HepG2 (cell line): ENCODE measurements at regions not wholly inside any gene's neighbourhood (a gene's known extent, or its start where the extent isn't known, plus 50 kb on each side); places are given as distances from the start of the nearest gene placed in this dataset.

Experiments
- EED ChIP-seq: sonication (generic); formaldehyde crosslinking; IDR thresholded peaks from 2 replicates; pipeline ENCODE4 v1.5.0; 2020; ENCODE audit warnings: mild to moderate bottlenecking, missing genetic modification reagents
- HMG20B ChIP-seq: conservative IDR thresholded peaks from 2 replicates; pipeline ENCODE4 v1.6.1; 2016; ENCODE audit warnings: missing genetic modification reagents, missing compliant biosample characterization
- ISX ChIP-seq: sonication (generic); formaldehyde crosslinking; conservative IDR thresholded peaks from 2 replicates; pipeline ENCODE4 v1.5.0; 2020; ENCODE audit warnings: missing genetic modification reagents
- NPAS2 ChIP-seq: sonication (generic); formaldehyde crosslinking; IDR thresholded peaks from 2 replicates; pipeline ENCODE4 v1.8.0; 2022; ENCODE audit warnings: mild to moderate bottlenecking, missing genetic modification reagents, borderline replicate concordance
- PPARG ChIP-seq: conservative IDR thresholded peaks from 2 replicates; pipeline ENCODE4 v1.6.1; 2016; ENCODE audit warnings: missing biosample characterization, missing genetic modification reagents
- PRMT3 ChIP-seq: sonication (generic); formaldehyde crosslinking; IDR thresholded peaks from 2 replicates; pipeline ENCODE4 v1.8.1; 2022; ENCODE audit warnings: low read depth, mild to moderate bottlenecking, moderate library complexity, missing genetic modification reagents, borderline replicate concordance
- SMC3 ChIP-seq: IDR thresholded peaks from 2 replicates; pipeline ENCODE4 v1.6.1; 2011; ENCODE audit warnings: low read length, improper control_type of control experiment
- SNRNP70 ChIP-seq: fragments of 200-400 bp; formaldehyde crosslinking; IDR thresholded peaks from 2 replicates; pipeline ENCODE4 v1.6.1; 2017; ENCODE audit warnings: mild to moderate bottlenecking, low read depth, low read length, moderate library complexity
- SOX13 ChIP-seq, 3 experiments: fragments of 450-650 bp in 1 of 3; sonication (generic) in 1 of 3; formaldehyde crosslinking in 1 of 3; IDR thresholded peaks in 2 of 3; conservative IDR thresholded peaks in 1 of 3; 2 replicates each; pipeline versions ENCODE4 v1.5.0 to v1.6.1; 2016 to 2020; ENCODE audit warnings: antibody characterized with exemption in 1 of 3, mild to moderate bottlenecking in 1 of 3, missing compliant biosample characterization in 1 of 3, missing genetic modification reagents in 1 of 3, moderate library complexity in 1 of 3
- TFDP1 ChIP-seq: IDR thresholded peaks from 2 replicates; pipeline ENCODE4 v1.6.1; 2016; ENCODE audit warnings: missing compliant biosample characterization, missing genetic modification reagents, borderline replicate concordance
- TOPORS ChIP-seq: sonication (generic); formaldehyde crosslinking; IDR thresholded peaks from 2 replicates; pipeline ENCODE4 v1.8.0; 2023; ENCODE audit warnings: mild to moderate bottlenecking, missing genetic modification reagents
- ZBTB7B ChIP-seq: sonication (generic); formaldehyde crosslinking; IDR thresholded peaks from 2 replicates; pipeline ENCODE4 v1.4.0; 2020; ENCODE audit warnings: missing genetic modification reagents
- ZMYM3 ChIP-seq: sonication (generic); formaldehyde crosslinking; IDR thresholded peaks from 2 replicates; pipeline ENCODE4 v1.5.1; 2020; ENCODE audit warnings: mild to moderate bottlenecking, missing genetic modification reagents
- ZNF230 ChIP-seq: sonication (generic); formaldehyde crosslinking; IDR thresholded peaks from 2 replicates; pipeline ENCODE4 v1.4.0; 2020; ENCODE audit warnings: mild to moderate bottlenecking, missing genetic modification reagents
- ZNF292 ChIP-seq: sonication (generic); formaldehyde crosslinking; IDR thresholded peaks from 2 replicates; pipeline ENCODE4 v1.8.1; 2022; ENCODE audit warnings: mild to moderate bottlenecking, low read depth, missing genetic modification reagents, borderline replicate concordance
- ZNF441 ChIP-seq: sonication (generic); formaldehyde crosslinking; IDR thresholded peaks from 2 replicates; pipeline ENCODE4 v1.7.0; 2021; ENCODE audit warnings: missing genetic modification reagents, borderline replicate concordance
- ZNF569 ChIP-seq: sonication (generic); formaldehyde crosslinking; IDR thresholded peaks from 2 replicates; pipeline ENCODE4 v1.5.0; 2020; ENCODE audit warnings: mild to moderate bottlenecking, missing genetic modification reagents, moderate library complexity, borderline replicate concordance
- ZNF629 ChIP-seq: sonication (generic); formaldehyde crosslinking; conservative IDR thresholded peaks from 2 replicates; pipeline ENCODE4 v1.5.0; 2020; ENCODE audit warnings: missing genetic modification reagents
- ZNF670 ChIP-seq: sonication (generic); formaldehyde crosslinking; IDR thresholded peaks from 2 replicates; pipeline ENCODE4 v1.8.0; 2022; ENCODE audit warnings: mild to moderate bottlenecking, missing genetic modification reagents, borderline replicate concordance
- ZNF672 ChIP-seq: sonication (generic); formaldehyde crosslinking; IDR thresholded peaks from 2 replicates; pipeline ENCODE4 v1.8.1; 2022; ENCODE audit warnings: missing genetic modification reagents
- ZNF780A ChIP-seq: sonication (generic); formaldehyde crosslinking; IDR thresholded peaks from 2 replicates; pipeline ENCODE4 v1.8.0; 2022; ENCODE audit warnings: mild to moderate bottlenecking, missing genetic modification reagents, moderate library complexity
- ZNF83 ChIP-seq: sonication (generic); formaldehyde crosslinking; IDR thresholded peaks from 2 replicates; pipeline ENCODE4 v1.4.0; 2020; ENCODE audit warnings: missing genetic modification reagents, mild to moderate bottlenecking, borderline replicate concordance
- ZSCAN12 ChIP-seq: sonication (generic); formaldehyde crosslinking; IDR thresholded peaks from 2 replicates; pipeline ENCODE4 v1.9.0; 2021; ENCODE audit warnings: mild to moderate bottlenecking, missing genetic modification reagents
- ZSCAN31 ChIP-seq: sonication (generic); formaldehyde crosslinking; IDR thresholded peaks from 2 replicates; pipeline ENCODE4 v1.5.0; 2020; ENCODE audit warnings: low read depth, mild to moderate bottlenecking, missing genetic modification reagents
- TF ChIP-seq, protein P1 (sequence below): sonication (generic); formaldehyde crosslinking; IDR thresholded peaks from 2 replicates; pipeline ENCODE4 v1.4.0; 2020; ENCODE audit warnings: mild to moderate bottlenecking, missing genetic modification reagents
- TF ChIP-seq, protein P2 (sequence below): sonication (generic); formaldehyde crosslinking; IDR thresholded peaks from 2 replicates; pipeline ENCODE4 v1.8.0; 2022; ENCODE audit warnings: mild to moderate bottlenecking, missing genetic modification reagents
- TF ChIP-seq, protein P3 (sequence below): sonication (generic); formaldehyde crosslinking; IDR thresholded peaks from 2 replicates; pipeline ENCODE4 v1.4.0; 2020; ENCODE audit warnings: missing genetic modification reagents
- TF ChIP-seq, protein P4 (sequence below): IDR thresholded peaks from 2 replicates; pipeline ENCODE4 v1.6.1; 2012; ENCODE audit warnings: inconsistent platforms

DNA sequence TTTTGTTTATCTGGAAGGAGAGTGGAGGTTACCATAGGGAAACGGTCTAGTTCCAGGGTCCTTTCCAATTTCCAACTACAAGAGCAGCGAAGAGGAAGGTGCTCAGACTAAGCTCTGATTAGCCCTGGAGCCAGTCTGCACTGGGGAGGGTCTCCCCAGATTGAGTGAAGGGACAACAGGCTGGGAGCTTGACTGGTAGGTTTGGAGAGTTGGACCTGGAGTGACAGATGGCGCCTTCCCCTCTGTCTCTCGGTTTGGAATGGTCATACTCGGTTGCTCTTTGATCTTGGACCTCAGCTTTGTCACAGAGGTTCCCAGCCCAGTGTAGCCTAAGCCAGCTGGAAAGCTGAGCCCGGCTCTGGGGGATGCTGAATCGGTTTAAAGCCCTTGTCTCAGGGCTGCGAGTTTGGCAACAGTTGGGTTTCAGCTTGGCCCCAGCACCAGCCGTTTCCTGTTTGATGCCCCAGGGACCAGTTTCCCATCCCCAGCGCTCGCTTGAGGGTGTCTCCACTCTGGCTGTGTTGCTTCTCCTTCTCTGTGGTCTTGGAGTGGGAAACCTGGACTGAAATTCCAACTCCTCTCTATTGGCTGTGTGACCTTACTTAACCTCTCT, 53.1 kb upstream of the ULK4 start (continued):
- 0 out of 2 replicates have a peak, but pooled peaks have one; percentile 11 for TF ChIP-seq PPARG
- TF ChIP-seq ZNF629 (CRISPR knock-in tag), result peak; percentile 6; the same call in 1 of the 2 replicates
- 0 out of 2 replicates have a peak, but pooled peaks have one; percentile 35 for TF ChIP-seq TOPORS (CRISPR knock-in tag)
- peak; percentile 55; the same call in 1 of the 2 replicates for TF ChIP-seq ZNF292 (CRISPR knock-in tag)
- TF ChIP-seq ZSCAN12, result no peak
- no peak for TF ChIP-seq ZNF672 (CRISPR knock-in tag)
- no peak for TF ChIP-seq SOX13 (IDR thresholded peaks at IDR 0.05)
- peak in 1 of 2 experiments; percentile 44; a peak in 1 of 4 replicates for TF ChIP-seq SOX13 (CRISPR knock-in tag; conservative IDR thresholded peaks at IDR 0.05 in 1 of 2, IDR thresholded peaks at IDR 0.05 in 1 of 2)
- TF ChIP-seq, protein P1, sequence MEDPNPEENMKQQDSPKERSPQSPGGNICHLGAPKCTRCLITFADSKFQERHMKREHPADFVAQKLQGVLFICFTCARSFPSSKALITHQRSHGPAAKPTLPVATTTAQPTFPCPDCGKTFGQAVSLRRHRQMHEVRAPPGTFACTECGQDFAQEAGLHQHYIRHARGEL (CRISPR knock-in tag), result no peak
- TF ChIP-seq, protein P2, sequence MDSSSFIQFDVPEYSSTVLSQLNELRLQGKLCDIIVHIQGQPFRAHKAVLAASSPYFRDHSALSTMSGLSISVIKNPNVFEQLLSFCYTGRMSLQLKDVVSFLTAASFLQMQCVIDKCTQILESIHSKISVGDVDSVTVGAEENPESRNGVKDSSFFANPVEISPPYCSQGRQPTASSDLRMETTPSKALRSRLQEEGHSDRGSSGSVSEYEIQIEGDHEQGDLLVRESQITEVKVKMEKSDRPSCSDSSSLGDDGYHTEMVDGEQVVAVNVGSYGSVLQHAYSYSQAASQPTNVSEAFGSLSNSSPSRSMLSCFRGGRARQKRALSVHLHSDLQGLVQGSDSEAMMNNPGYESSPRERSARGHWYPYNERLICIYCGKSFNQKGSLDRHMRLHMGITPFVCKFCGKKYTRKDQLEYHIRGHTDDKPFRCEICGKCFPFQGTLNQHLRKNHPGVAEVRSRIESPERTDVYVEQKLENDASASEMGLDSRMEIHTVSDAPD (CRISPR knock-in tag), result peak; percentile 62; the same call in 1 of the 2 replicates
- 0 out of 2 replicates have a peak, but pooled peaks have one; percentile 3 for TF ChIP-seq ZNF670
- no peak for TF ChIP-seq ZNF230
- TF ChIP-seq, protein P3, sequence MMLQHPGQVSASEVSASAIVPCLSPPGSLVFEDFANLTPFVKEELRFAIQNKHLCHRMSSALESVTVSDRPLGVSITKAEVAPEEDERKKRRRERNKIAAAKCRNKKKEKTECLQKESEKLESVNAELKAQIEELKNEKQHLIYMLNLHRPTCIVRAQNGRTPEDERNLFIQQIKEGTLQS, result no peak
- TF ChIP-seq ISX (CRISPR knock-in tag), result no peak
- no peak for TF ChIP-seq SNRNP70
- TF ChIP-seq EED (CRISPR knock-in tag), result no peak
- TF ChIP-seq HMG20B (CRISPR knock-in tag), result no peak
- TF ChIP-seq NPAS2 (CRISPR knock-in tag), result no peak
- TF ChIP-seq ZNF569, result no peak
- TF ChIP-seq ZMYM3 (CRISPR knock-in tag), result peak; percentile 51; the same call in 1 of the 2 replicates
- TF ChIP-seq SMC3, result no peak
- TF ChIP-seq ZNF83, result no peak
- no peak for TF ChIP-seq ZNF780A (CRISPR knock-in tag)
- TF ChIP-seq PRMT3, result no peak
- TF ChIP-seq, protein P4, sequence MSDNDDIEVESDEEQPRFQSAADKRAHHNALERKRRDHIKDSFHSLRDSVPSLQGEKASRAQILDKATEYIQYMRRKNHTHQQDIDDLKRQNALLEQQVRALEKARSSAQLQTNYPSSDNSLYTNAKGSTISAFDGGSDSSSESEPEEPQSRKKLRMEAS, result peak; percentile 22; the same call in 1 of the 2 replicates
- TF ChIP-seq ZBTB7B (CRISPR knock-in tag), result peak; percentile 20; the same call in 1 of the 2 replicates
- TF ChIP-seq TFDP1 (CRISPR knock-in tag), result peak; percentile 33; the same call in 1 of the 2 replicates
- no peak for TF ChIP-seq ZNF441
- no peak for TF ChIP-seq ZSCAN31
